ENCODE measurements at regions not wholly inside any gene's neighbourhood (a gene's known extent, or its start where the extent isn't known, plus 50 kb on each side); places are given as distances from the start of the nearest gene placed in this dataset.

GRCh38 chr4:79796948-79797347 lies 276.1 kb downstream of the ANTXR2 start:
- no peak for DNase-seq (ENCODE audit: low spot score in 2 of 2)
- no peak for TF ChIP-seq POLR2A (IDR thresholded peaks at IDR 0.05)
- TF ChIP-seq, protein P1, sequence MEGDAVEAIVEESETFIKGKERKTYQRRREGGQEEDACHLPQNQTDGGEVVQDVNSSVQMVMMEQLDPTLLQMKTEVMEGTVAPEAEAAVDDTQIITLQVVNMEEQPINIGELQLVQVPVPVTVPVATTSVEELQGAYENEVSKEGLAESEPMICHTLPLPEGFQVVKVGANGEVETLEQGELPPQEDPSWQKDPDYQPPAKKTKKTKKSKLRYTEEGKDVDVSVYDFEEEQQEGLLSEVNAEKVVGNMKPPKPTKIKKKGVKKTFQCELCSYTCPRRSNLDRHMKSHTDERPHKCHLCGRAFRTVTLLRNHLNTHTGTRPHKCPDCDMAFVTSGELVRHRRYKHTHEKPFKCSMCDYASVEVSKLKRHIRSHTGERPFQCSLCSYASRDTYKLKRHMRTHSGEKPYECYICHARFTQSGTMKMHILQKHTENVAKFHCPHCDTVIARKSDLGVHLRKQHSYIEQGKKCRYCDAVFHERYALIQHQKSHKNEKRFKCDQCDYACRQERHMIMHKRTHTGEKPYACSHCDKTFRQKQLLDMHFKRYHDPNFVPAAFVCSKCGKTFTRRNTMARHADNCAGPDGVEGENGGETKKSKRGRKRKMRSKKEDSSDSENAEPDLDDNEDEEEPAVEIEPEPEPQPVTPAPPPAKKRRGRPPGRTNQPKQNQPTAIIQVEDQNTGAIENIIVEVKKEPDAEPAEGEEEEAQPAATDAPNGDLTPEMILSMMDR (IDR thresholded peaks at IDR 0.05): no peak
- intact Hi-C loops (cut with DNase I; ENCODE audit: low total_unique reads): no loop called here
- 73 to 81% methylated on average over 4 of the region's 4 CpGs for WGBS, 2 donors
- H3K4me3 ChIP-seq (ENCODE audit: low read depth, poor library complexity, severe bottlenecking): no peak overlapping the region

DNA sequence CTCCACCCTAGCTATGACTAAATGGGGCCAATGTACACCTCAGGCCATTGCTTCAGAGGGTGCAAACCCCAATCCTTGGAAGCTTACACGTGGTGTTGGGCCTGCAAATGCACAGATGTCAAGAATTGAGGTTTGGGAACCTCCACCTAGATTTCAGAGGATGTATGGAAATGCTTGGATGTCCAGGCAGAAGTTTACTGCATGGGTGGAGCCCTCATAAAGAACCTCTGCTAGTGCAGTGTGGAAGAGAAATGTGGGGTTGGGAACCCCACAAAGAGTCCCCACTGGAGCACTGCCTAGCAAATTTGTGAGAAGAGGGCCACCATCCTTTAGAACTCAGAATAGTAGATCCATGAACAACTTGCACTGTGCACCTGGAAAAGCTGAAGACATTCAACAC lies 284.1 kb downstream of the ANTXR2 start:
- no peak for DNase-seq (ENCODE audit: low spot score in 2 of 2)
- WGBS, 2 donors: 11 to 22% methylated on average over 1 of the region's 1 CpG
- no peak overlapping the region for H3K4me3 ChIP-seq (ENCODE audit: low read depth, poor library complexity, severe bottlenecking)
- TF ChIP-seq POLR2A (IDR thresholded peaks at IDR 0.05): no peak
- TF ChIP-seq, protein P1 (IDR thresholded peaks at IDR 0.05): no peak
- intact Hi-C loops (cut with DNase I; ENCODE audit: low total_unique reads): loop anchor here (5.0 kb wide), 1 partner anchor 622 kb away; no protein-coding TSS in a partner anchor

DNA sequence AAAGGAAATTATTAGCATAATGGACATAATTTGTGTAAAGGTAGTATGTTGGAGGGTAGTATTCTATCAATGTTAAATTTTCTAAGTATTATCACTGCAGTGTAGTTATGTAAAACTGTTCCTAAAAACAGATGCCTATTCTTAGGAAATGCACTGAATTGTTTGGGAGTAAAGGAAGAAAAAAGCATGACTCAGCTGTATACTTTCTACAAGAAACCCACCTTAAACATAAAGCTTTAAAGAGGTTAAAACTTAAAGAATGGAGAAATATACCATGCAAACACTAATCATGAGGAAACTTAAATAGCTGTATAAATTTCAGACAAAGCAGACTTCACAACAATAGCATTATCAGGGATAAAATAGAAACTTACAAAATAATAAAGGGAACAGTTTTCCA lies 292.9 kb downstream of the ANTXR2 start:
- intact Hi-C loops (cut with DNase I; ENCODE audit: low total_unique reads): no loop called here
- no peak for DNase-seq (ENCODE audit: low spot score in 2 of 2)
- H3K4me3 ChIP-seq (ENCODE audit: low read depth, poor library complexity, severe bottlenecking): no peak overlapping the region
- TF ChIP-seq POLR2A (IDR thresholded peaks at IDR 0.05): no peak
- TF ChIP-seq, protein P1 (IDR thresholded peaks at IDR 0.05): no peak

GRCh38 chr4:79772510-79772909 lies 300.5 kb downstream of the ANTXR2 start:
- no peak for DNase-seq (ENCODE audit: low spot score in 2 of 2)
- no peak overlapping the region for H3K4me3 ChIP-seq (ENCODE audit: low read depth, poor library complexity, severe bottlenecking)
- intact Hi-C loops (cut with DNase I; ENCODE audit: low total_unique reads): no loop called here
- no peak for TF ChIP-seq POLR2A (IDR thresholded peaks at IDR 0.05)
- TF ChIP-seq, protein P1 (IDR thresholded peaks at IDR 0.05): no peak

- 93 to 95% methylated on average over 2 of the region's 2 CpGs for WGBS, 2 donors
- intact Hi-C loops (cut with DNase I; ENCODE audit: low total_unique reads): no loop called here
- TF ChIP-seq, protein P1 (IDR thresholded peaks at IDR 0.05): no peak
- no peak for DNase-seq (ENCODE audit: low spot score in 2 of 2)
- no peak overlapping the region for H3K4me3 ChIP-seq (ENCODE audit: low read depth, poor library complexity, severe bottlenecking)
These were observed 308.9 kb downstream of the ANTXR2 start for GRCh38 chr4:79764120-79764519.

DNA sequence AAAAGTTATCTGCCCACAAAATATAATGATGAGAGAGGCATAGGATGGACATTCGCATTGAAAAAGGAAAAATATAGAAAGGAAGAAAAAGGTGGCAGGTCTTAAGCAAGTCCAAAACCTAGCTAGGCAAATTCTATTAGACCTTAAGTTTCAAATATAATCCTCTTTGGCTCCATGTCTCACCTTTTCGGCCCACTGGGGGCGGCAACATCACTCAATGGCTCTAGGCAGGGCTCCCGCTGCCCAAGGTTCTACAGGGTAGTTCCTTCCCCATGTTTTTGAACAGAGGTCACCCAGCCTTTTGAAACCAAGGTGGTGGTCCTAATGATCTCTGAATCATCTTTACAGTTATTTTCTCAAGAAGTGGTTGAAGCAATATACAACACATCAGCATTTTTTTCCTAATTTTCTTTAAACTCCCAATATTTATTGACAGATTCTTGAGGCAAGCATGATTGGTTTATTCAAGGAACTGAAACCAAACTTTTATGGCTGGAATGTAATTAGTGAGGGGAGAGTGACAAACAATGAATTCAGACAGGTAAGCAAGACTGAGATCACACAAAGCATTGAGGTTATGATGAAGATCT lies 309.4 kb downstream of the ANTXR2 start:
- TF ChIP-seq, protein P1 (IDR thresholded peaks at IDR 0.05): no peak
- TF ChIP-seq POLR2A (IDR thresholded peaks at IDR 0.05): no peak
- H3K4me3 ChIP-seq (ENCODE audit: low read depth, poor library complexity, severe bottlenecking): no peak overlapping the region
- DNase-seq (ENCODE audit: low spot score in 2 of 2): no peak
- intact Hi-C loops (cut with DNase I; ENCODE audit: low total_unique reads): no loop called here
- WGBS, 2 donors: 93 to 97% methylated on average over 4 of the region's 4 CpGs
